ENCODE measurements at regions not wholly inside any gene's neighbourhood (a gene's known extent, or its start where the extent isn't known, plus 50 kb on each side); places are given as distances from the start of the nearest gene placed in this dataset.

DNA sequence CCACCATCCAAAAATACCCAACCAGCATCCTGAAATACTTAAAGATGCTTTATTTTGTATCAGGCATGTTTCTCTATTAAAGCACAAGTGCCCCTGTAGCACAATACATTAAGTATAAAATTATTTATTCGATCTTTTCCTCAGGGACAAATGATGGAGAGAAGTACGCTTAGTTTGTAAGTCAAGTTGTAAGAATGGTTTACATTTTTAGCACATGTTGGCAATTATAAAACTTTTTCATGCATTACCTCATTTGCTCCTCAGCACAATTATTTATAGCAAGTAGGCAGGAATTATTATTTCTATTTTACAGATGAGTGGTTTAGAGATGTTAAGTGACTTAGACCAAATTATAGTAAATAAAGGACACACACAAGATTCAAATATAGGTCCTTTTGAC, 232.6 kb upstream of the HTR2A start:
- Histone ChIP-seq H4K8ac (ENCODE audit: low read depth in 2 of 2, low read length in 2 of 2) (no peak overlapping the region), H2BK15ac (ENCODE audit: low read depth, low read length) (no peak overlapping the region), H3K4me2 (ENCODE audit: low read depth, low read length) (no peak overlapping the region), H2BK5ac (ENCODE audit: low read depth, low read length, poor library complexity, severe bottlenecking) (no peak overlapping the region), H3K4me3 (ENCODE audit: insufficient read depth, low read depth, low read length) (no peak overlapping the region), H2BK120ac (ENCODE audit: low read depth, low read length) (no peak overlapping the region), H2AK5ac (ENCODE audit: low read depth, low read length) (no peak overlapping the region), H3K23ac (ENCODE audit: low read depth, low read length) (no peak overlapping the region), H3K4ac (ENCODE audit: low read depth, low read length) (no peak overlapping the region), H2AFZ (replicated peaks; ENCODE audit: low read length, poor library complexity) (no peak overlapping the region), H3K79me1 (ENCODE audit: low read depth in 1 of 2, low read length in 2 of 2) (no peaks in the 10 kb centered on the region), H3K14ac (replicated peaks; ENCODE audit: low read depth, low read length) (no peak overlapping the region), H3K27ac (ENCODE audit: insufficient read depth, low read length) (no peak overlapping the region), H4K5ac (ENCODE audit: low read depth, low read length) (no peak overlapping the region), H4K20me1 (ENCODE audit: insufficient read depth, low read length) (no peaks in the 10 kb centered on the region), H3K56ac (ENCODE audit: extremely low read depth, insufficient read depth, low read length) (no peak overlapping the region), H2BK20ac (ENCODE audit: low read depth, low read length) (no peak overlapping the region), H3K18ac (ENCODE audit: low read depth, low read length) (no peak overlapping the region), H3K4me1 (ENCODE audit: control insufficient read depth, insufficient read depth, low read length) (peaks cover 2% of the 10 kb centered on the region; the same call in 1 of the 2 replicates), H3K27me3 (ENCODE audit: control insufficient read depth, insufficient read depth, low read length) (no peaks in the 10 kb centered on the region), H3K36me3 (ENCODE audit: control insufficient read depth, insufficient read depth, low read length) (no peaks in the 10 kb centered on the region), H3K9me1 (ENCODE audit: insufficient read depth, low read length) (no peaks in the 10 kb centered on the region), H3K9me3 (ENCODE audit: control insufficient read depth, insufficient read depth, low read length) (no peaks in the 10 kb centered on the region), H4K91ac (ENCODE audit: insufficient read depth, low read depth, low read length) (no peak overlapping the region), H3K9ac (ENCODE audit: low read depth, low read length) (no peak overlapping the region), H2AK9ac (replicated peaks; ENCODE audit: low read depth, low read length, poor library complexity) (no peak overlapping the region)
- intact Hi-C loops (cut with micrococcal nuclease), result no loop called here
- no TSS peak for BruUV-seq (replicated peaks)
- dilution Hi-C loops (cut with HindIII; ENCODE audit: low sequenced_read_pairs, unreplicated experiment), result no loop called here
- ATAC-seq (ENCODE audit: low read depth), result no peak
- TF ChIP-seq, protein P1, sequence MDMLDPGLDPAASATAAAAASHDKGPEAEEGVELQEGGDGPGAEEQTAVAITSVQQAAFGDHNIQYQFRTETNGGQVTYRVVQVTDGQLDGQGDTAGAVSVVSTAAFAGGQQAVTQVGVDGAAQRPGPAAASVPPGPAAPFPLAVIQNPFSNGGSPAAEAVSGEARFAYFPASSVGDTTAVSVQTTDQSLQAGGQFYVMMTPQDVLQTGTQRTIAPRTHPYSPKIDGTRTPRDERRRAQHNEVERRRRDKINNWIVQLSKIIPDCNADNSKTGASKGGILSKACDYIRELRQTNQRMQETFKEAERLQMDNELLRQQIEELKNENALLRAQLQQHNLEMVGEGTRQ (IDR thresholded peaks at IDR 0.05; ENCODE audit: low read depth, low read length), result no peak
- DNase-seq, result no peak
- no CpG with 5 or more reads among the region's 2 CpGs for WGBS, 2 experiments (ENCODE audit: extremely low coverage in 2 of 2, insufficient read length in 1 of 2)
- in situ Hi-C loops (cut with MboI; ENCODE audit: low sequenced_read_pairs), result no loop called here
- CTCF ChIA-PET, result no interaction called here
- POLR2A ChIA-PET (ENCODE audit: unreplicated experiment), result no interaction called here
